ENCODE measurements at regions not wholly inside any gene's neighbourhood (a gene's known extent, or its start where the extent isn't known, plus 50 kb on each side); places are given as distances from the start of the nearest gene placed in this dataset.

DNA sequence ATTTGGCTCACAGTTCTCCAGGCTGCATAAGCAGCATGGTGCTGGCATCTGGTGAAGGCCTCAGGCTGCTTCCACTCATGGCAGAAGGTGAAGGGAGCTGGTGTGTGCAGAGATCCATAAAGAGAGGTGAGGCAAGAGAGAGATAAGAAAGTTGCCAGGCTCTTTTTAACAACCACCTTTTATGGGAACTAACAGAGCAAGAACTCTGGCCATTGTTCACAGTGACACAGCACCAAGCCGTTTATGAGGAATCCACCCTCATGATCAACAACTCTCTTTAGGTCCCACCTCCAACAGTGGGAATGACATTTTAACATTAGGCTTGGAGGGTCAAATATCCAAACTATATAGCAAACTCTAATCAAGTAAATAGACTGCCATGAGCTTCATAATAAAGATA, 557.2 kb upstream of the SUCLG2 start:
- no peaks in the 10 kb centered on the region for H3K27me3 ChIP-seq (ENCODE audit: control insufficient read depth, insufficient read depth, low read length, poor library complexity, severe bottlenecking)
- no peaks in the 10 kb centered on the region for H3K36me3 ChIP-seq (ENCODE audit: control insufficient read depth, insufficient read depth, low read length)
- no peak for DNase-seq
- peaks cover 5% of the 10 kb centered on the region for H3K4me1 ChIP-seq (ENCODE audit: control insufficient read depth, insufficient read depth, low read length)
- 97% methylated on average over 1 of the region's 1 CpG; no CpG with 5 or more reads in 1 of the 2 experiments for WGBS, 2 experiments (ENCODE audit: insufficient coverage in 1 of 2, insufficient read length in 1 of 2)
- H3K36me3 Mint-ChIP-seq (ENCODE audit: low read depth) = no peaks in the 10 kb centered on the region
- no peak overlapping the region for H3K9ac ChIP-seq (ENCODE audit: extremely low read depth, low read length, poor library complexity, severe bottlenecking)
- H3K9me3 ChIP-seq (ENCODE audit: control insufficient read depth, low read length) = peaks cover 16% of the 10 kb centered on the region
- H3K27me3 Mint-ChIP-seq (ENCODE audit: insufficient read depth) = no peaks in the 10 kb centered on the region
- no peak overlapping the region for H3K27ac ChIP-seq (ENCODE audit: low read depth, low read length)
- peaks cover 11% of the 10 kb centered on the region for H3K4me1 Mint-ChIP-seq
- TF ChIP-seq, protein P1, sequence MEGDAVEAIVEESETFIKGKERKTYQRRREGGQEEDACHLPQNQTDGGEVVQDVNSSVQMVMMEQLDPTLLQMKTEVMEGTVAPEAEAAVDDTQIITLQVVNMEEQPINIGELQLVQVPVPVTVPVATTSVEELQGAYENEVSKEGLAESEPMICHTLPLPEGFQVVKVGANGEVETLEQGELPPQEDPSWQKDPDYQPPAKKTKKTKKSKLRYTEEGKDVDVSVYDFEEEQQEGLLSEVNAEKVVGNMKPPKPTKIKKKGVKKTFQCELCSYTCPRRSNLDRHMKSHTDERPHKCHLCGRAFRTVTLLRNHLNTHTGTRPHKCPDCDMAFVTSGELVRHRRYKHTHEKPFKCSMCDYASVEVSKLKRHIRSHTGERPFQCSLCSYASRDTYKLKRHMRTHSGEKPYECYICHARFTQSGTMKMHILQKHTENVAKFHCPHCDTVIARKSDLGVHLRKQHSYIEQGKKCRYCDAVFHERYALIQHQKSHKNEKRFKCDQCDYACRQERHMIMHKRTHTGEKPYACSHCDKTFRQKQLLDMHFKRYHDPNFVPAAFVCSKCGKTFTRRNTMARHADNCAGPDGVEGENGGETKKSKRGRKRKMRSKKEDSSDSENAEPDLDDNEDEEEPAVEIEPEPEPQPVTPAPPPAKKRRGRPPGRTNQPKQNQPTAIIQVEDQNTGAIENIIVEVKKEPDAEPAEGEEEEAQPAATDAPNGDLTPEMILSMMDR (conservative IDR thresholded peaks at IDR 0.05) = no peak
- H3K4me3 Mint-ChIP-seq = no peak overlapping the region
- H3K27ac Mint-ChIP-seq = no peak overlapping the region
- H3K4me3 ChIP-seq (ENCODE audit: low read length) = peak overlapping the region; percentile 50
- H3K9me3 Mint-ChIP-seq = peaks cover 3% of the 10 kb centered on the region

DNA sequence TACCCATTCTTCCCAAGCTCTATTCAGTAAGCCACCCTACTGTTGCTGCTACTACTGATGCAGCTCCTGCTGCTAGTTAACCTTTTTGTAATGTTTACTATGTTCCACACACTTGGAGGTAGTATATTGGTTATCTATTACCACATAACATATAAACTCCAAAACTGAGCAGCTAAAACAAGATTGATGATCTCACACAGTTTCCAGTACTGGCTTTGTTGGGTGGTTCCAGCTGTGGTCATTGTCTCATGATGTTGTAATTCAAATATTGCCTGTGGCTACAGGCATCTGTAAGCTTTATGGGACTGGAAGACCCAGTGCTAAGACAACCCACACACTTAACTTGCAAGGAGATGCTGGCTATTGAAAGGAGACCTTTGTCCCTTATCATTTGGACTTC, 556.2 kb upstream of the SUCLG2 start:
- Histone ChIP-seq H3K27ac (ENCODE audit: low read depth, low read length) (no peak overlapping the region), H3K27me3 (ENCODE audit: control insufficient read depth, insufficient read depth, low read length, poor library complexity, severe bottlenecking) (no peaks in the 10 kb centered on the region), H3K36me3 (ENCODE audit: control insufficient read depth, insufficient read depth, low read length) (no peaks in the 10 kb centered on the region), H3K4me3 (ENCODE audit: low read length) (peak overlapping the region; percentile 50), H3K4me1 (ENCODE audit: control insufficient read depth, insufficient read depth, low read length) (peaks cover 5% of the 10 kb centered on the region), H3K9ac (ENCODE audit: extremely low read depth, low read length, poor library complexity, severe bottlenecking) (peak overlapping the region; percentile 61), H3K9me3 (ENCODE audit: control insufficient read depth, low read length) (peaks cover 16% of the 10 kb centered on the region)
- DNase-seq = no peak
- Mint-ChIP-seq H3K4me3 (no peak overlapping the region), H3K4me1 (peaks cover 11% of the 10 kb centered on the region), H3K27ac (peak overlapping the region; percentile 64), H3K9me3 (peaks cover 3% of the 10 kb centered on the region), H3K27me3 (ENCODE audit: insufficient read depth) (no peaks in the 10 kb centered on the region), H3K36me3 (ENCODE audit: low read depth) (no peaks in the 10 kb centered on the region)
- TF ChIP-seq, protein P1 (conservative IDR thresholded peaks at IDR 0.05) = no peak

DNA sequence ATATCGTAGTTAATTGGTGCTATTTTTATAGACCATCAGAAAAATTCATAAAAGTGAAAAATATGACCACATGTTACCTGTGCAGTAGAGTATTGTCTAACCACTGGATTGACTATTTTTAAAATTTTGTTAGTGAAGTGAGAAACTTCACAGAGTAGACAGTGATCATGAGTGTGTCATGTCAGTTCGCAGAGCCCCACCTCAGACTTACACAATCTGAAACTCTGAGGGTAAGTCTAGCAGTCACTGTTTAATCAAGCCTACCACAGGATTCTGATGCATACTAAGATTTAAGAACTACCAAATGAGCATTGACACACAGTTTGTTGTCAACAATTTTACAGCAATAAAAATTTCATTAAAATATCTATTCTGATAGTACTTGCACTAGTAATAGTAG, 552.9 kb upstream of the SUCLG2 start:
- 89 to 100% methylated on average over 1 to 2 of the region's 2 CpGs for WGBS, 2 experiments (ENCODE audit: insufficient coverage in 1 of 2, insufficient read length in 1 of 2)
- Histone ChIP-seq H3K9ac (ENCODE audit: extremely low read depth, low read length, poor library complexity, severe bottlenecking) (no peak overlapping the region), H3K4me3 (ENCODE audit: low read length) (no peak overlapping the region), H3K4me1 (ENCODE audit: control insufficient read depth, insufficient read depth, low read length) (peaks cover 5% of the 10 kb centered on the region), H3K27ac (ENCODE audit: low read depth, low read length) (no peak overlapping the region), H3K9me3 (ENCODE audit: control insufficient read depth, low read length) (peaks cover 20% of the 10 kb centered on the region), H3K36me3 (ENCODE audit: control insufficient read depth, insufficient read depth, low read length) (no peaks in the 10 kb centered on the region), H3K27me3 (ENCODE audit: control insufficient read depth, insufficient read depth, low read length, poor library complexity, severe bottlenecking) (no peaks in the 10 kb centered on the region)
- Mint-ChIP-seq H3K4me3 (no peak overlapping the region), H3K4me1 (peaks cover 11% of the 10 kb centered on the region), H3K36me3 (ENCODE audit: low read depth) (no peaks in the 10 kb centered on the region), H3K9me3 (peaks cover 11% of the 10 kb centered on the region), H3K27ac (no peak overlapping the region), H3K27me3 (ENCODE audit: insufficient read depth) (no peaks in the 10 kb centered on the region)
- DNase-seq = no peak
- TF ChIP-seq, protein P1 (conservative IDR thresholded peaks at IDR 0.05) = no peak

Data from endodermal cell (in vitro differentiated cells).